NCI-H2029 (cell line): ENCODE measurements at regions not wholly inside any gene's neighbourhood (a gene's known extent, or its start where the extent isn't known, plus 50 kb on each side); places are given as distances from the start of the nearest gene placed in this dataset.
"Not testable (repeated sequence)": the region's sequence is repeated elsewhere in the genome, so short reads cannot be mapped to it uniquely, and the experiment has no call there.

Experiments used
- DNase-seq: peaks from one replicate; lab custom pipeline; 2025; lab: John Stamatoyannopoulos, UW

GRCh38 chr2:17460371-17461086 lies 57.7 kb downstream of the RAD51AP2 start:
- DNase-seq = no peak

GRCh38 chr2:17455343-17455742 lies 62.9 kb downstream of the RAD51AP2 start:
- DNase-seq = no peak

DNA sequence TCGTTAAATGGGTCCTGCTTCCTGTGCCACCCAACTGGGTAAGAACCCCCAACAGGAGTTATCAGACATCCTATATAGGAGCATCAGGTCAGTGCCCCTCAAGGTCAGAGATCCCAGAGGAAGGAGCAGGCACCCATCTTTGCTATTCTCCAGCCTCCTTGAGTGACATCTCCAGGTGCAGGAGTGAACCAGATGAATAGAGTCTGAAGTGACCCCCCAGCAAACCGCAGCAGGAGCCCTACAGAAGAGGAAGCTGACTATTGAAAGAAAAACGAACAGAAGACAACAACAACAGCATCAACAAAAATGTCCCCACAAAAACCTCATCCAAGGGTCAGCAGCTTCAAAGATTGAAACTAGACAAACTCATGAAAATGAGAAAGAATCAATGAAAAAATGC lies 72.0 kb downstream of the RAD51AP2 start:
- DNase-seq = not testable (repeated sequence)

DNA sequence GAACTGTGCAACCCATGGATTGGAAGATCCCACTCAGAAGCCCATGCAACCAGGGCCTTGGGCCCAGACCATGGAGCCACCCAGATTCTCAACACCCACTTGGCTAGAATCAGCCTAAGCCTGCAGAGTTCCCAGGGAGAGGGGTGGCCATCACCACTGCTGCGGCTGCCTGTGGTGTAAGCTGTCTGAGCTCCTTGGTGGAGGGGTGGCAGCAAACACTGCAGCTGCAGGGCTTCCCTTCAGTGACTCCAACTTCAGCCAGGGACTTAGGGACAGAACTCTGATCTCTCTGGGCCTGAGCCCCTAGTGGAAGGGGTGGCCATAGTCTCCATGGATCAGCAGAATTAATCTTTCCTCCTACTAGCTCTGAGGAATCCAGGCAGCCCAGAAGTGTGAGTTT lies 72.5 kb downstream of the RAD51AP2 start:
- DNase-seq = no peak

DNA sequence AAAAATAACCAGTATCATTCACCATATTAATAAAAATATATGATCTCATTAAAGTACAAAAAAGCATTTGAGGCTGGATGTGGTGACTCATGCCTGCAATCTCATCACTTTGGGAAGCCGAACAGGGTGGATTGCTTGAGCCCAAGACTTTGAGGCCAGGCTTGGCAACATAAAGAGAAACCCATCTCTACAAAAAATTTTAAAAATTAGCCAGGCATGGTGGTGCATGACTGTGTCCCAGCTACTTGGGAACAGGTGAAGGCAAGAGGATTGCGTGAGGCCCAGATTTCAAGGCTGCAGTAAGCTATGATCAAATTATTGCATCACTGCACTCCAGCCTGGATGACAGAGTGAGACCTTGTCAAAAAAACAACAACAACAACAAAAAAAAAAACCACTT lies 75.9 kb downstream of the RAD51AP2 start:
- no peak for DNase-seq

DNA sequence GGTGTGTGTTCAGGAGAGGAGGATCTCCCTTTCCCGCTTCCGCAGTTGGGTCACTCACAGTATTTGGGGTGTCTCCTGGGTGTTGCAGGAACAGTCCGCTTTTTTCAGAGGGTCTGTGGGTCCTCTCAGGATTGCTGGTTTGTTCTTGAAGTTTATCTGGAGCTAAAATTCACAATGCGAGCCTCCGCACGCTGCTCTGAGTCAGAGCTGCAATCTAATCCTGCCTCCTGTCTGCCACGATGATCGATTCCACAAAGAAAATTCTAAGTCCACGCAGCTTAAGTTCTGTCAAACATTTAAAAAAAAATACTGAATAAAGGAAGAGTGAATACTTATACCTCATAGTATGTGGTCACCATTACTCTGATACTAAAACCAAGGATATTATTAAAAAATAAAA lies 76.5 kb downstream of the RAD51AP2 start:
- no peak for DNase-seq

- DNase-seq = no peak
Measured at GRCh38 chr2:17441055-17441771, 77.0 kb downstream of the RAD51AP2 start.

DNA sequence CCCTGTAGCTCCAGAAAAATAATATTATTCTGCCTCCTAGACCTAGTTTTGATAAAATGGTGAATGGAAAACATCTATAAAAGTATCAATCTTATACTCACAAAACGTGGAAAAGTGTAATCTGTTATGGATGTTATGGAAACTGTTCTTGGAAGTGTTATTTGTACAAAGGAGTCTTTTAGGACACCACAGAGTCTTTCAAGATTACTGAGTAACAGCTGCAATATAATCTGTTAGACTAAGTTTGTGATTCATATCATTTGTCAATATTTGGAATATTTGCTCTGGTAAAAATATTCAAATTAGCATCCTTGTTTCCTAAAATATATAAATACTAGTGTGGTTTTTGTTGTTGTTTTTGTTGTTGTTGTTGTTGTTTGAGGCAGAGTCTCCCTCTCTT lies 87.9 kb downstream of the RAD51AP2 start:
- DNase-seq = no peak

DNA sequence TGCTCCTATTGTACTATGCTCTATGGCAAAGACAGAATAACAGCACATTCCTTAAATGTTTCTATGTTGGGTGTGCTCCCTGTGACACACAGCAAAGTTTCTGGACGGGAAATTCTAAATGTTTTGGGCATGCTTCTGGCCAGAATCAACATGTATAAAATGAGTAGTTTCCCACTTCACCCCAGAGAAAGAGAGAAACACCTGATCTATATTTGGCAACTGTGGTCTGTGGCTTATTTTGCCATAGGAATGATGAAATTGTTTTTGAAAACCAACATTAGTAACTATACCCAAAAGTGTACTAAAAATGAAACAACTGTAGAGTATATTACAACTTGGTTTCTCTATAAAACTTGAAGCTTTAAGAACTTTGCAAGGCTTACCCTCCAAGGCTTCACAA lies 89.1 kb downstream of the RAD51AP2 start:
- DNase-seq = no peak

- DNase-seq = no peak
Measured at GRCh38 chr2:17427401-17427800, 90.8 kb downstream of the RAD51AP2 start.

DNA sequence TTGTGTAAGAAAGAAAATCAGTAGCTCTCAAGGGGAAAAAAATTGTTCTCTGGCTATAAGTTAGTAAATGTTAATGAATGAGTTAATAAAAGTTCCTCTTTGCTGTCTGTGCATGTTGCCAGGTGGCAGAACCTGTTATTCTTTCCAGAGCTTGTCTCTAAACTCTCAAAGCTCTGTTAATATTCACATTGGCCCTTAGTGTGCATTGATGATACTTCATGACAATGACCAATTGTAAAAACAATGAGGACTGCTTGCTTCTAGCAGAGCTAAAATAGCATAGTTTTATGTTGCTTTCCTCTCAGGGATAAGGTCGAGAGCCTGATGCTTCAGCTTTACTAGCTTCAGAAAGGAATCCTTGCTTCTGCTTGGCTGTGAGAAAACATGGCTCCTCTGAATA lies 91.5 kb downstream of the RAD51AP2 start:
- DNase-seq = no peak

- no peak for DNase-seq
Measured at GRCh38 chr2:17422061-17422460, 96.2 kb downstream of the RAD51AP2 start.

DNA sequence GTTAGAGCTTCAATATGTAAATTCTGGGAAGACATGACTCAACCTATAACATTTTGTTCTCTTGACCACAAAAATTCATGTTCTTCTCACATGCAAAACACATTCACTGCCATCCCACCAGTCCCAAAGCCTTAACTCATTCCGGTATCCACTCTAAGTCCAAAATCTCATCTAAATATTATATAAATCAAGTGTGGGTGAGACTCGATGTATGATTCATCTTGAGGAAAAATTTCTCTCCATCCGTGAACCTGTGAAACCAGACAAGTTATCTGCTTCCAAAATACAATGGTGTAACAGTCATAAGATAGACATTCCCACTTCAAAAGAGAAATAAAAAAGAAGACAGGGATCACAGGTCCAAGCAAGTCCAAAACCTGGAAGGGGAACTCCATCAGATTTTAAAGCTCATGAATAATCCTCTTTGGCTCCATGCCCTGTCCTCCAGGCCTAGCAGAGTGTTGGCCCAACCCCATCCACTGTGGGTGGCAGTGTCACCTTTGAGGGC lies 101.3 kb downstream of the RAD51AP2 start:
- no peak for DNase-seq

DNA sequence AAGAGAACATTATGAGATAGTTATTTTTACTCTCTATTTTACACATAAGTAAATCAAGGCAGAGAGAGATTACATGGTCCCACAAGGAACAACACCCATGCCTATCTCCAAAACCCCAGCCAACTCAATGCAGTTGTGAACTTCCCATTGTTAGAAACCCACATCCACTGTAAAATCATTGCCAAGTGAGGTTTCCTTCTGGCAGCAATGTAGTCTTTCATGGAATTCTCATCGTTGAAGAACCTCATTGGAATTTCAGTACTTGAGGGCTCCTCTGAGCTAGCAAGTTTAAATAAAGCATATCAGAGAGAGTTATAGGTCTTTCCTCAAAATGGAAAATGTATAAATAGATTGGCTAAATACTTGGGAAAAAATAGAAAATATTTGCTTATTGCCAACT lies 105.2 kb downstream of the RAD51AP2 start:
- DNase-seq = no peak

DNA sequence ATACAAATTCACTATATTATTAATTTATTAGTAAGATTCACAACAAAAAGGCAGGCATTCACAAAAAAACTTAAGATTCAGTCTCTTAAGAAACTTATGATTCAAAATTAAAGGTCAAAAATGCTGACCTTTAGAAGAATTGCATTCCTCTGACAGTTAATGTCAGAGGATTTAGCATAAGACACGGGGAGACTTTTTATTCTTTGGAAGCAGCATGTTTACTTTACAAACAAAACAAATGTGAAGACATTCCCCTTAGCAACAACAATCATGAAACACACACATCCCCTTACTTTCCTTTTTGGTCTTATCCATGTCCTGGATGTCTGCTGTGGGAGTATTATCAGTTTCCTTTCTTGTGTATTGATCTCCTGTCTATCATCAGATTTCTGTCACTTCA lies 117.1 kb downstream of the RAD51AP2 start:
- no peak for DNase-seq

- no peak for DNase-seq
Measured at GRCh38 chr2:17398770-17399169, 119.5 kb downstream of the RAD51AP2 start.

DNA sequence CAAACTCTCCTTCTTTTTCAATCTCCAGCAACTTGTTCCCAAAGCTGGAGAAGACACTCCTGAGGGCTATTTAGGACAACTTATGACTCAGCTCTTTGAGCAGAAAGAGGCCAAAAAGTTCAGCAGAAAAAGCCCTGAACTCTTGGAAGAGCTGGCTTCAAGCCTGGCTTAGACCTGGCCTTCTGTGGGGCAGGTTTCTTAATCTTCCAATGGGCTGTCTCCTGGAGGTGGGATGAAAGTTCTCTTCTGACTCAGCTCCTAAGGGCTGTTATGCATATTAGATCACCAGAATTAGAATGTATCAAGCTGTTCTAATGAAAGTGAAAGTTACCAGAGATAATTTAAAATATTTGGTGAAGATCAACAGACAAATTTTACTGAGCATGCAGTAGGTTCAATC lies 129.4 kb downstream of the RAD51AP2 start:
- no peak for DNase-seq

- DNase-seq = no peak
Measured at GRCh38 chr2:17387591-17387990, 130.6 kb downstream of the RAD51AP2 start.

- DNase-seq = no peak
Measured at GRCh38 chr2:17386771-17387170, 131.5 kb downstream of the RAD51AP2 start.

DNA sequence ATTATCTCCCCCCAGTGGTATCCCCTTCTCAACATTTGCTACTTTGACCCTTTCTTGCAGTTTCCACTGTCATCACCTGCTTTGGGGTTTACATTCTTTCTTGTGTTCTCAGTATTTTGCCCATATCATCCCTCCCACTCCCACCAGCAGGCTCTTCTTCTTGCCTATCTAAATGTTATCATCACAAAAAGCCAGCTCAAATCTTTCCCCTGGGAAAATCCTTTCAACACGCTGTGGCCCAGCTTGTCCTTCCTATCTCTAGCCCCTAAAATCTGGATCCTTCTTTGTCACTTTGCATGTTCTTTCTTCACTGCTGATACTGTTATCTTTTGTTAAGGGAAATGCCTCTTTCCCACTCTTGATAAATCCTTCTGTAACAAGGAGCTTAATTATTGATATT lies 138.2 kb downstream of the RAD51AP2 start:
- no peak for DNase-seq

DNA sequence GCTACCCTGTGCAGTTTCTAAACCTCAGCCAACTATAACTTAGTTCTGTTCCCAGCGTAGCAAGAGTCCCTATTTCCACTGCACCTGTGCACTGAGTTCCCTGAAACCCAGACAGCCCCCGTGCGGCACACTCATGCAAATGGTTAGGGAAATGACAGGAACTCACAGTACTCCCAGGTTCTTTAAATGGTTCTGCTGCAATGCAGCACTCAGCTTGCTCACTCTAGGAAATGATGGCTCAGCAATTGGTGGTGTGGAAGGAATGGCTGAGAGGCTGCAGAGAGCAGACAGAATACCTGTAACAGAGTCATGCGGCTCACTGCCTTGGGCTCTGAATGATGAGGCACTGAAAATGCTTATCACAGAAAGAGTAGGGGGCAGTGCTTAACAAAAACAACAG lies 143.0 kb downstream of the RAD51AP2 start:
- DNase-seq = no peak

- no peak for DNase-seq
Measured at GRCh38 chr2:17373741-17374140, 144.5 kb downstream of the RAD51AP2 start.

GRCh38 chr2:17373041-17373440 lies 145.2 kb downstream of the RAD51AP2 start:
- DNase-seq = no peak

DNA sequence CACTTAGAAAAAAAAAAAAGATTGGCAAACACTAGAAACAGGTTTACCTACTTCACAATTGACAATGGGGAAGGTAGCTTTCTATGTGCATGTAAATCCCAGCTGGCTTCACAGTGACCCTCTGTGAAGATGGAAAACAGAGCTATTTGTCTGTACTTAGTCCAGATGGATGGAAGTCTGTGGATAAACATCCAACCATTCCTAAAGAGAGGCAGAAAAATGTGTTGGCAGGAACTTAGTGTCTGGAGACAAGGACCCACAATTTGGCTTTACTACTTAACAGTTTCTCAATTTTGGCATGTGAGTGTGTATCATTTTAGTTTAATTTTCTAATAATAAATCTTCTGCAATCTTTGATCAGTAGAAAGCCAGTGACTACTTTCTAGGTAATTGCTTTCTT lies 154.4 kb downstream of the RAD51AP2 start:
- no peak for DNase-seq
